Neural crest cell (in vitro differentiated cells): ENCODE measurements at regions not wholly inside any gene's neighbourhood (a gene's known extent, or its start where the extent isn't known, plus 50 kb on each side); places are given as distances from the start of the nearest gene placed in this dataset.

ENCODE experiments used
- DNase-seq: peaks from one replicate; pipeline ENCODE4 v3.0.0; 2021; ENCODE audit warnings: low read depth, mixed read lengths, low spot score
- H3K27ac Mint-ChIP-seq: one replicate; pipeline ENCODE4 v1.8.0; 2021; ENCODE audit warnings: mild to moderate bottlenecking, mixed read lengths; ENCODE audit not compliant: unreplicated experiment
- H3K27me3 Mint-ChIP-seq: 2 replicates; pipeline ENCODE4 v1.8.0; 2021; ENCODE audit warnings: low read depth, mild to moderate bottlenecking, mixed read lengths
- H3K36me3 Mint-ChIP-seq: 2 replicates; pipeline ENCODE4 v1.8.0; 2021; ENCODE audit warnings: low read depth, mild to moderate bottlenecking, mixed read lengths
- H3K4me1 Mint-ChIP-seq: 2 replicates; pipeline ENCODE4 v1.8.0; 2021; ENCODE audit warnings: mixed read lengths
- H3K4me3 Mint-ChIP-seq: one replicate; pipeline ENCODE4 v1.8.0; 2021; ENCODE audit warnings: mild to moderate bottlenecking, mixed read lengths
- H3K9me3 Mint-ChIP-seq: 2 replicates; pipeline ENCODE4 v1.8.0; 2021; ENCODE audit warnings: mixed read lengths
- CTCF ChIP-seq: fragments of 200-600 bp; sonication (generic); conservative IDR thresholded peaks from 2 replicates; pipeline ENCODE4 v1.5.0; 2021; ENCODE audit warnings: antibody characterized with exemption, mild to moderate bottlenecking

- Mint-ChIP-seq H3K4me3 (no peak overlapping the region), H3K27ac (no peak overlapping the region), H3K27me3 (no peaks in the 10 kb centered on the region), H3K9me3 (peaks cover 8% of the 10 kb centered on the region), H3K4me1 (no peaks in the 10 kb centered on the region), H3K36me3 (no peaks in the 10 kb centered on the region)
- TF ChIP-seq CTCF: no peak
- no peak for DNase-seq
These were observed 343.9 kb upstream of the ALCAM start for GRCh38 chr3:105022813-105023212.

- no peak for DNase-seq
- Mint-ChIP-seq H3K36me3 (no peaks in the 10 kb centered on the region), H3K27ac (no peak overlapping the region), H3K4me3 (no peak overlapping the region), H3K27me3 (no peaks in the 10 kb centered on the region), H3K9me3 (no peaks in the 10 kb centered on the region), H3K4me1 (no peaks in the 10 kb centered on the region)
- TF ChIP-seq CTCF: no peak
These were observed 336.5 kb upstream of the ALCAM start for GRCh38 chr3:105030211-105030610.

GRCh38 chr3:105032541-105032940 is 334.2 kb upstream of the ALCAM start:
- Mint-ChIP-seq H3K36me3 (no peaks in the 10 kb centered on the region), H3K27ac (no peak overlapping the region), H3K9me3 (no peaks in the 10 kb centered on the region), H3K27me3 (no peaks in the 10 kb centered on the region), H3K4me3 (no peak overlapping the region), H3K4me1 (no peaks in the 10 kb centered on the region)
- no peak for DNase-seq
- TF ChIP-seq CTCF: no peak

- no peaks in the 10 kb centered on the region for H3K36me3 Mint-ChIP-seq
- no peak overlapping the region for H3K4me3 Mint-ChIP-seq
- no peak overlapping the region for H3K27ac Mint-ChIP-seq
- no peaks in the 10 kb centered on the region for H3K4me1 Mint-ChIP-seq
- no peaks in the 10 kb centered on the region for H3K27me3 Mint-ChIP-seq
- TF ChIP-seq CTCF: no peak
- no peak for DNase-seq
- no peaks in the 10 kb centered on the region for H3K9me3 Mint-ChIP-seq
These were observed 333.6 kb upstream of the ALCAM start for GRCh38 chr3:105033081-105033480.

- H3K27ac Mint-ChIP-seq: no peak overlapping the region
- H3K4me3 Mint-ChIP-seq: no peak overlapping the region
- no peak for TF ChIP-seq CTCF
- H3K36me3 Mint-ChIP-seq: no peaks in the 10 kb centered on the region
- H3K27me3 Mint-ChIP-seq: no peaks in the 10 kb centered on the region
- H3K9me3 Mint-ChIP-seq: no peaks in the 10 kb centered on the region
- no peak for DNase-seq
- no peaks in the 10 kb centered on the region for H3K4me1 Mint-ChIP-seq
These were observed 327.7 kb upstream of the ALCAM start for GRCh38 chr3:105039004-105039403.

- DNase-seq: no peak
- TF ChIP-seq CTCF: no peak
- no peak overlapping the region for H3K4me3 Mint-ChIP-seq
- H3K36me3 Mint-ChIP-seq: no peaks in the 10 kb centered on the region
- H3K27me3 Mint-ChIP-seq: no peaks in the 10 kb centered on the region
- no peaks in the 10 kb centered on the region for H3K4me1 Mint-ChIP-seq
- peaks cover 4% of the 10 kb centered on the region for H3K9me3 Mint-ChIP-seq
- H3K27ac Mint-ChIP-seq: no peak overlapping the region
These were observed 326.6 kb upstream of the ALCAM start for GRCh38 chr3:105040026-105040622.
